ENCODE measurements at regions not wholly inside any gene's neighbourhood (a gene's known extent, or its start where the extent isn't known, plus 50 kb on each side); places are given as distances from the start of the nearest gene placed in this dataset.
"Not testable (repeated sequence)": the region's sequence is repeated elsewhere in the genome, so short reads cannot be mapped to it uniquely, and the experiment has no call there.

DNA sequence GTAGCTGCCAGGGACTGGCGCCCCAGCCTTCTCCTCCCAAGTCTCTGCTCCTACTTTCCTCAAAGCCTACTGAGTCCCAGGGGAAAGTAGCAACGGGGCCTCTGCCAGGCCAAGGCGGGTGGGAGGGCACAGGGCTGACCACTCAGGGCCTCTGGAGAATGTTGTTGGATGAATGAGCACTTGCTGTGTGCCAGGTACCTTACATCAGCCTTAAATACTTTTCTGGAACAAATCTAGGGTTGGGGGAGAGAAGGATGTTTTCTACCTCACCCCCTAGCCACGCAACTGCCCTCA is 119.3 kb upstream of the ZBTB40 start:
- DNase-seq (ENCODE audit: low spot score) = no peak

DNA sequence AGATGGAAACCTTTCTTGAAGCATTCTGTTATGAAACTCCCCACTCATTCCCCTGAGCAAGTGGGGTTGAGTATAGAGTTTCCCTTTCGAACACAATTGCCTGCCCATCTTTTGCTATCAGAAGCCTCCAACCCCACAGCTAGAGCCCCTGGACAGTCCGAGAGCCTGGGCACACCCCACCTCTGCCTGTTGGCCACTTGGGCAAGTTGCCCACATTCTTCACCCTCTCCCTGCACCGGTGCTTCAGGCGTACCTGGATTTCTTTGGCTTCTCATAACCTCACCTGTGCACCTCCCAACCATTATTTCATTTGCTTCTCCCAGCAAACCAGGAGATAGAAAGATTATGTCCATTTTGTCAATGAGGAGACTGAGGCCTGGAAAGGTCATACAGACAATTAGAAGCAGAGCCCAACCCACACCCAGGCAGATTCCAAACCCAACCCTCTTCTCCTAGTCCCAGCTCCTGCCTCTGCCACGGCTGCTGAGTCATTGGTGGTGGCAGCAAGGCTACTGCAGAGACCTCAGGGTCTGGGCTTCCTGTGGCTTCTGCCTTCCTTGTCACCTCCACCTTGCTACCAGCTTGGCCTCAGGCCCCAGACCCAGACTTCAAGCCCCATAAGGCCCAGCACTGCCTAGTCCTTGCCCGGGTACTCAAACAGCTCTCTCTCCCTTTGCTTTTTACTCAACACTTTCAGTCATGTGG is 118.7 kb upstream of the ZBTB40 start:
- DNase-seq (ENCODE audit: low spot score) = no peak

DNA sequence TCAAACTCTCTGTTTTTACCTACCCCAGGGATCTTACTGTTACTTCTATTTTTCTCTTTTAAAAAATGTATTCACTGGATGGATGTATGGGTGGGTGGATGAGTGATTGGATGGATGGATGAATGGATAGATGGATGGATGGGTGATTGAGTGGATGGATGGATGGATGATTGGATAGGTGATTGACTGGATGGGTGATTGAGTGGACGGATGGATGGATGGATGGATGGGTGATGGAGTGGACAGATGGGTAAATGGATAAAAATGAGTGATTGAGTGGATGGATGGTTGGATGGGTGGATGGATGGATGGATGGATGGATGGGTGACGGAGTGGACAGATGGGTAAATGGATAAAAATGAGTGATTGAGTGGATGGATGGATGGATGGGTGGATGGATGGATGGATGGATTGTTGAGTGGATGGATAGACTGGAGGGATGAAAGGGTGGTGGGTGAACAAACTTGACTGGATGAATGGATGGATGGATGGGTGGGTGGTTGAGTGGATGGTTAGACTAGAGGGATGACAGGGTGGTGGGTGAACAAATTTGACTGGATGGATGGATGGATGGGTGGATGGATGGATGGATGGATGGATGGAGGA is 118.0 kb upstream of the ZBTB40 start:
- DNase-seq (ENCODE audit: low spot score) = no peak

DNA sequence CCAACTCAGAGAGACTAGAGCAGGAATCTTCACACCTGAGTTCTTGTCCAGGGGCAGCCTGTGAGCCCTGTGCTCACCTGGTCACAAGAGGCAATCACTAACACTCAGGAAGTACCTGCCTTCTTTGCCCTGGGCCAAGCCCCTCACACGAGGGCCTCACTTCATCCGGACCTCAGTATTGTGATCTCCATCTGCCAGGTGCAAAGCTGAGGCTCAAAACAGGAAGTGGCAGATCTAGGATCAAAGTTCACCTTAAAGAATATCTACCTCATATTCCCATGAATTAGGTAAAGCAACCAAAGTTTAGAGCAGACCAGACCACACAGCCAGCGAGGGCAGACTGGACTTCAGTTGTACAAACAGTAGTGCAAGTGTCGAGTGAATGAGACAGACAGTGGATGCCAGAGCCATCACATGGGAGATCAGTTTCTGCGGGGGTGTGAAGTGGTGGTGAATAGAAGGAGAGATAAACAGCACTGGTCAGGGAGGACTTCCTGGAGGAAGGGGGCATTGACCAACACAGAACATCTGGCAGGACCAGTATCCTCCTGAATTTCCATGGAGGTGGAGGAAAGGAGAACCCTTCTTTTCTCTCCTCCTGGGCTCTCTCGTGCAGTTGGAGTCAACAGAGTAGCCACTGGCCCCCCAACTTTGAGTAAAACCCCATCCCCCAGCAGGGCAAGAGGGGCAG is 116.6 kb upstream of the ZBTB40 start:
- no peak for DNase-seq (ENCODE audit: low spot score)

DNA sequence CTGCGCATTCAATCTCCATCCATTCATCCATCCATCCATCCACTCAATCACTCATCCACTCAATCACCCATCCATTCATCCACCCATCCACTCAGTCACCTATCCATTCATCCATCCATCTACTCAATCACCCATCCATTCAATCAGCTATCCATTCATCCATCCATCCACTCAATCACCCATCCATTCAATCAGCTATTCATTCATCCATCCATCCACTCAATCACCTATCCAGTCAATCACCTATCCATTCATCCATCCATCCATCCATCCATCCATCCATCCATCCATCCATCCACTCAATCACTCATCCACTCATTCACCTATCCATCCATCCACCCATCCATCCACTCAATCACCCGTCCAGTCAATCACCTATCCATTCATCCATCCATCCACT is 115.4 kb upstream of the ZBTB40 start:
- DNase-seq (ENCODE audit: low spot score) = not testable (repeated sequence)

DNA sequence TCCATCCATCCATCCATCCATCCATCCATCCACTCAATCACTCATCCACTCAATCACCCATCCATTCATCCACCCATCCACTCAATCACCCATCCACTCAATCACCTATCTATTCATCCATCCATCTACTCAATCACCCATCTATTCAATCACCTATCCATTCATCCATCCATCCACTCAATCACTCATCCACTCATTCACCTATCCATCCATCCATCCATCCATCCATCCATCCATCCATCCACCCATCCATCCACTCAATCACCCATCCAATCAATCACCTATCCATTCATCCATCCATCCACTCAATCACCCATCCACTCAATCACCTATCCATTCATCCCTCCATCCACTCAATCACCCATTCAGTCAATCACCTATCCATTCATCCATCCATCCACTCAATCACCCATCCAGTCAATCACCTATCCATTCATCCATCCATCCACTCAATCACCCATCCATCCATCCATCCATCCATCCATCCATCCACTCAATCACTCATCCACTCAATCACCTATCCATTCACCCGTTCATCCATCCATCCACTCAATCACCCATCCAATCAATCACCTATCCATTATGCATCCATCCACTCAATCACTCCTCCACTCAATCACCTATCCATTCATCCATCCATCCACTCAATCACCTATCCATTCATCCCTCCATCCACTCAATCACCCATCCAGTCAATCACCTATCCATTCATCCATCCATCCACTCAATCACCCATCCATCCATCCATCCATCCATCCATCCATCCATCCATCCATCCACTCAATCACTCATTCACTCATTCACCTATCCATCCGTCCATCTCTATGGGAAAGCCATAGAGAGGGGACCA is 114.7 kb upstream of the ZBTB40 start:
- not testable (repeated sequence) for DNase-seq (ENCODE audit: low spot score)

DNA sequence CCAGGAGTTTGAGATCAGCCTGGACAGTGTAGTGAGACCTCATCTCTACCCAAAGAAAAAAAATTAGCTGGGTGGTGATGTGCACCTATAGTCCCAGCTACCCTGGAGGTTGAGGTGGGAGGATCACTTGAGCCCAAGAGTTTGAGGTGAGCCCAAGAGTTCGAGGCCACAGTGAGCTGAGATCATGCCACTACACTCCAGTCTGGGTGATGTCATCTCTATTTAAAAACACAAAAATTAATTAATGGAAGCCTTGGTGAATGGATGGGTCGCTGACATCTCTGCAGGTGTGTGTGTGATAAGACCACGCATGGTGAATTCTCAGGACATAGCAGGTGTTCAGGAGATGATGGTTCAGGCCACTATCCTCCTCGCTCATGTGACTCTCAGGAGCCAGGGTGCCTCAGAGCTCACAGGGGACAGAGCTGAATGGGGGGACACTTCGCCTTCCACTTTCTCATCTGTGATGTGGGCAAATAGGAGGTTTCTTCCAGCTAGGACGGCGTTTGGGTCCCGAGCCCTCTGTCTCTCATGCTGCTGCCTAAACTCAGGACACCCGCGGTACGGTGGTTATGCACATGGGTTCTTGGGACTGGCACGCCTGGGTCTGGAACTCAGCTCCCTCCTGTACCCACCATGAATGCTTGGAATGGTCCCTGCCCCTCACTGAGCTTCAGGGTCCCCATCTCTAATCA is 113.4 kb upstream of the ZBTB40 start:
- DNase-seq (ENCODE audit: low spot score) = no peak

DNA sequence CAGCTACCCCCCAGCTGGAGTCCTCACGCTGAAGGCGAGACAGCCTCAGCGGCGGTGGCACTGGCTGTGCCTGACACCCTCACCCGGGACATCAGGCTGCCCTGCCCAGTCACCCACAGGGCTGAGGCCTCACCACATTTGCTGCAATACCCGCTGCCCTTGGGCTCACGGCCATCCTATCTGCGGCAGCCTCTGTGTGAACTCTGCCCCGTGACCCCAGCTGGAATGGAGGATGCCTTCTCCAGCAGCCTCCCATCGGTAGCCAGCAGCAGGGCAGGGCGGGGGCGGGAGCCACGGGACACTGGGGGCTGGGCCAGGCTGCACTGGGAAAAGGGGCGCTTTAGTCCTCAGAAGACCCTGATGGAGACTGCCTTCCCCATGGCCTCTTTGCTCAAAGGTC is 112.4 kb upstream of the ZBTB40 start:
- DNase-seq (ENCODE audit: low spot score) = no peak

DNA sequence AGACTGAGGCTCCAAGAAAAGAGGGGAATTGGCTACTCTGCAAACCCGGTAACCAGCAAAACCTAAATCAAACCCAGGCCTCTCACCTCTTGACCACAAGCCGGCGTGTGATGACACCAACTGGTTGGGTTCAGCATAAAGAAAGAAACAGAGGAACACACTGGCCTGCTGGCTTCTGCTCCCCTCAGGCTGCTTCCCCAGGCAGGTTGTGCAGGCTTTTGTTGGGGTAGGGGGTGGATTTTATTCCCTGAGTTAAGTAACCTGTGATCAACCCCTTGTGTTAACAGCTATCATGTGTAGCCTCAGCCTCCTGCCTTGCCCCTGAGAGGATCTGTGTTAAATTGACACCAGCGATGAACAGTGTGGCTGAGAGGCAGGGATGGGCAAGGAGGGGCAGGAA is 111.6 kb upstream of the ZBTB40 start:
- DNase-seq (ENCODE audit: low spot score) = no peak

DNA sequence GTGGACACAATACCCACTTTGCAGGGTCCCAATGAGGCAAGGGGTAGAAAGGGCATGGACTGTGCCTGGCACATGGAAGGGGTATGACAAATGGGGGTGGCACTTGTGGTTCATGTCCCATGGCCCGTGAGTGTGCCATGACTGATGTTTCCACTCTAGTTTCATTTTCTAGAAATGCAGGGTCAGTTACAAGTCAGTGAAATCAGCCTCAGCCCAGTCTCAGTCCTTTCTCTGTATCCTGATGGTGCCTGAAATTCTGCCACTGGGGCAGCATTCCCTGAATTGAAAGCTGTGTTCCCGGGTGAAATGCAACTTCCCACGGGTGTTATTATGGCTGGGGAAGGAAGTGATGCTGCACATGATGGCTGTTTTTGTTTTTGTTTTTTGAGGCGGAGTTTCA is 110.8 kb upstream of the ZBTB40 start:
- DNase-seq (ENCODE audit: low spot score) = no peak

DNA sequence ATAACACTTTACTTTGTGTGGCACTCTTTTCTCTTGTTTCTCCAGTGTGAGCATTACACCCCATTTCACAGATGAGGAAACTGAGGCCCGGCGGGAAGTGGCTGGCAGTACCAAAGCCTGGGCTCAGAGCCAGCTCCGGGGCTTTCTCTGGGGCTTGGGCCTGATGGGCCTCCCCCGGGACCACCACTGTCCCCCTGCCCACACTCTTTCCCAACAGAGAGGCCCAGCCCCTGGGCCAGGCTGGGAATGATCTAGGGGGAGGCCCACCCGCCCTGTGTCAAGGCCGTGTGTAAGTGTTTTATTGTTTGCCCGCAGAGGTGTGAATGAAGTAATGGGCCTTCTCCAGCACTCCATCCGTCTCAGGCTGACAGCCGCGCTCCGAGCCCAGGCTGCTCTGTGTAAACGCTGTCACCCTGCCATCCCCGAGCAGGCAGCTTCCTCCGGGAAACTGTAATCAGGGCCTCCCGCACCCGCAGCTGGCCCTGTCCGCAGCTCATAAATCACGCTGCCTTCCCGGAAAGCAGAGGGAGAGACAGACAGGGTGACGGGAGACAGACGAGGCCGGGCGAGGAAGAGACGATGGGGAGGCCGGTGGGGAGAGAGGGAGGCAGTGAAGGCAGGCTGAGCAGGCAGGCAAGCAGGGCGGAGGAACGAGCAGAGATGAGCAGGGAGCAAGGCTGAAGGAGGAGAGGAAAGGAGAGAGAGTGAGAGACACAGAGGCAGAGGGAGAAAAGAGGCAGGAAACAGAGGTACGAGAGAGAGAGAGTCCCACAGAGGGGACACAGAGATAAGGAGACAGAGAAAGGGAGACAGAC is 109.7 kb upstream of the ZBTB40 start:
- DNase-seq (ENCODE audit: low spot score) = no peak

DNA sequence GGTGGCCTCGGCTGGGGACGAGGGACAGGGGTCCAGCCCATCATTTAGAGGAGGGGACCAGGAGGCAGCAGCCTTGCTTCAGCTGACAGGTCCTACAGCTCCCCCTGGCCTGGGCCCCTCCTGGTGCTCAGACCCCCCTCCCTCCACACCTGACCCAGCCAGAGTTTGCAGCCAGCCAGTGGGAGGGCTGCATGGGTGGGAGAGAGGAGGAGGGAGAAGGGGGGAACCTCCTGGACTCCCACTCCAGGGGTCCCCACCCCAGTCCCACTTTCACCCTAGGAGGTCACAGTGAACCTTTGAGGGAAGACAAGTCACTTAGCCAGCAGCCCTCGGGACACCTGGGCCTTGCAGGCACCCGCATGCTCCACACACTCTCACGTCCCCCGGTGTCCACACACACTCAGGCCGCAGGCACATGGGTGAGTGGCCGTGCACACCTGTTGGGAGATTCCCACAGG is 108.9 kb upstream of the ZBTB40 start:
- no peak for DNase-seq (ENCODE audit: low spot score)

DNA sequence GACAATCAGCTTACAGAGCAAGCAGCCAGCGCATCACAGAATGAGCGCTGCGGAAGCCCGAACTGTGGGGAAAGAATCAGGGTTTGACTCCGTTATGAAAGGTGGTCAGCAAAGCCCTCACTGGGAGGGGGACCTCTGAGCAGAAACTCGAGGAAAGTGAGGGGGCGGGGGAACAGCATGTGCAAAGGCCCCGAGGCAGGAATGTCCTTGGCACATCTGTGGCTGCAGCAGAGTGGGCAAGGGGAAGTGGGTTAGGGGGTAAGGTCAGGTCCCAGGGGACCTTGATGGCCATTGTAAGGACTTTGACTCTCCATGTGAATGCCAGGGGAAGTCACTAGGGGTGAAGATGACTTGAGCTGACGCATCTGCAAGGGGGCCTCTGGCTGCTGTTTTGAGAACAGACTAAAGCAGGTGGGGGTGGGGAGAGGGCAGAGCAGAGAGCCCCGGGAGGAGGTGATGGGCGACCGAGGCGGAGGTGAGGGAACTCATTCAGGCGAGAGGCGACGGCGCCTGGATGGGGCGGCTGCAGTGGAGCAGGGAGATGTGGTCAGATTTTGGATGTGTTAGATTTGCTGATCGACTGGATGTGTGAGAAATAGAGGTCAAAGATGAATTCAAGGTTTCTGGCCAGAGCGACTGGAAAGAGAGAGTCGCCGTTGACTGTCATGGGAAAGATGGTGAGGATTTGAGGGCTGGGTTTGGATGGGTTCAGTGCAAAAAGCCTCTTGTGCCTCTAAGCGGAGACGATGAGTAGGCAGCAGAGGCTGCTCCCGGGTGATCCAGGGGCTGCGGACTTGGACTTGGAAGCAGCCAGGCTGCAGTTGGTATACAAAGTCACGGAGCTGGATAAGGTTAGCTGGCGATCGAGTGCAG is 108.0 kb upstream of the ZBTB40 start:
- no peak for DNase-seq (ENCODE audit: low spot score)

DNA sequence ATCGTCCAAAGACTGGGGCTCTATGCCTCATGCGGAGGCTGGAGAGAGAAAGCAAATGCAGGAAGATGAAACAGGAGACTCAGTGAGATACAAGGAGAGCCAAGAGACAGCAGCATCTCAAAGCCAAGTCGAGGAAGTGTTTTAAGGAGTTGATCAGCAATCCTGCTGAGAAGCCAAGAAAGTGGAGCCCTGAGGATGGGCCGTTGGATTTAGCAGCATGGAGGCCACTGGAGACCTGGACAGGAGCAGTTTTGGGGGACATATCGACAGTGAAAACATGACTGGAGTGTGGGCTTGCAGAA is 107.4 kb upstream of the ZBTB40 start:
- DNase-seq (ENCODE audit: low spot score) = no peak

DNA sequence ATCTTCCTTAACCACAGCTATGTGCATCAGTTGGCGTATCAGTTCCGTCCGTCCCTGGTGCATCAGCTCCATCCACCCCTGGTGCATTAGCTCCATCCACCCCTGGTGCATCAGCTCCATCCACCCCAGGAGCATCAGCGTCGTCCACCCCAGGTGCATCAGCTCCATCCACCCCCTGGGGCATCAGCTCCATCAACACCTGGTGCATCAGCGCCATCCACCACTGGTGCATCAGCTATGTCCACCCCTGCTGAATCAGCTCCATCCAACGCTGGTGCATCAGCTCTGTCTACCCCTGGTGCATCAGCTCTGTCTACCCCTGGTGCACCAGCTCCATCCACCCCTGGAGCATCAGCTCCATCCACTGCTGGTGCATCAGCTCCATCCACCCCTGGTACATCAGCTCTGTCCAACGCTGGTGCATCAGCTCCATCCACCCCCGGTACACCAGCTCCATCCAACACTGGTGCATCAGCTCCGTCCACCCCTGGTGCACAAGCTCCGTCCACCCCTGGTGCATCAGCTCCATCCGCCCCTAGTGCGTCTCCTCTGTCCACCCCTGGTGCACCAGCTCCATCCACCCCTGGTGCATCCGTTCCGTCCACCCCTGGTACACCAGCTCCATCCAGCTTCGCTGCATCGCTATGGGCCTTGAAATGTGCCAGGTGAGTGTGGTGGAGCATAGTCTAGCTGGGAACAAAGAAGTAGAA is 106.6 kb upstream of the ZBTB40 start:
- no peak for DNase-seq (ENCODE audit: low spot score)

DNA sequence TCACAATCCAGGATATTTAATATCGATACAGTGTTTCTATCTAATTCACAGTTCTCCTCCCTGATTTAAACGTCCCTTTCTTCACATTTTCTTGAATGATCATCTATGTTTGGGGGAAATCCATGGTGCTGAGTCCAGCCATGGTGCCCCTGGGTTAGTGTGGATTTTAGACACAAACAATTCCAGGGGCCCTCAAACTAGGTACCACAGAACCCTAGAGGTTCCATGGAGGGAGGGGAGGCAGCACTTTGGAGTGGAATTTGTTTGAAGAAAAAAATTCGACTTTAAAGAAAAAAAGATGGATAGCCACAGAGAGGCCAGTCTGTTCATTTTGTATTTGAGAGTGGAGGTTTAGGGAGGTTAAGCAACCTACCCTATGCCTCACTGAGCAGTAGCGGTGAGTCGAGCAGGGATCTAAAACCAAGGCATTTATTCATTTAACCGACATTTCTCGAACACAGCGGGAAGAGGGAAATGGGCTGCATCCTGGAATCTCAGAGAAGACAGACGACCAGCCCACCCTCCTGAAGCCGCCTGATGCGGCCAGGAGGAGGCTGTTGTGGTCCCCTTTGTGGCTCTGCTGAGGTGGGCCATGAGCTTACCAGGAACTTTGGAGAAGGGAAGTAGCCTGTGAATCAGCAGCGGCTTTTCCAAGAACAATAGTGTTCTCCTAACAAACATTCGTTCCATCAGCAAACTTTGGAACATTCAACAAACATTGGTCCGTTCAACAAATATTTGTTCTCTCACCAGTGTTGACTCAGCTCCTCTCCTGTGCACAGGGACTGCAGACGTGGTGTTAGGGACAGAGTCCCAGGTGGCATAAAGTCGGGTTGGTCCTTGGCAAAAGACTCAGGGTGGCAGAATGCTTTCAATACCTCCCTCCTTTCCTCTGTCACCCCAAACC is 103.5 kb upstream of the ZBTB40 start:
- no peak for DNase-seq (ENCODE audit: low spot score)

DNA sequence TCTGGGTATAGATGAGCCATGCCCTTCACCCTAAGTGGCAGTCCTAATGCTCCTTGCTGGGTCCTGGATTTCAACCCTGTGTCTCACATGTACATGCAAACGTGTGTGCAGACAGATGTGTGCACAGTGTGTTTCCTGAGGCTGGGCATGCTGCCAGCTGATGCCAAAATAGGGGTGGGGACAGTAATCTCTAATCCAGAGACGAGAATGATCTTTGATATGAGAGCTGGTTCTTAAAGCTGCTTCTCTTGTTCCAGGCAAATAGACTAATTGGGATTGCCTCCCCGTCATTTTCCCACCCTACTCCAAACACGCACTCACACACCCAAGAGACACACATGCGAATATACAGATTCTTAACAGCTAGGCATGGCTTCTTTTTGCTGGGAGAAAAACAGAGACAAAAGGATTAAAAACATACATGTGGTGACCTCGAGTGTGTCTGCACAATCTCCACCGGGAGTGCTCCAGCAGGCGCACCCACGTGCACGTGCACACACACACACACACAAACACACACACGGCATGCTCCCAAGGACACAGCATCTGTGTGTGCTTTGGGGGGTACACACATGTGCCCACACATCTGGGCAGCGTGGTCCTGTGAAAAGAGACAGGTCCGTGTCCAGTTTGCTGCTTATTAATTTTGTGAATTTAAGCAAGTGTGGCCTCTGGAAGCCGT is 102.1 kb upstream of the ZBTB40 start:
- no peak for DNase-seq (ENCODE audit: low spot score)

Measured in ecto neural progenitor cell (in vitro differentiated cells).